T-helper 2 cell (primary cell): ENCODE measurements at regions not wholly inside any gene's neighbourhood (a gene's known extent, or its start where the extent isn't known, plus 50 kb on each side); places are given as distances from the start of the nearest gene placed in this dataset.

Experiments
- DNase-seq, 5 experiments: peaks; one replicate each; pipeline versions ENCODE4 v3.0.0 to v3.0.0-alpha.2; 2012 to 2022

DNA sequence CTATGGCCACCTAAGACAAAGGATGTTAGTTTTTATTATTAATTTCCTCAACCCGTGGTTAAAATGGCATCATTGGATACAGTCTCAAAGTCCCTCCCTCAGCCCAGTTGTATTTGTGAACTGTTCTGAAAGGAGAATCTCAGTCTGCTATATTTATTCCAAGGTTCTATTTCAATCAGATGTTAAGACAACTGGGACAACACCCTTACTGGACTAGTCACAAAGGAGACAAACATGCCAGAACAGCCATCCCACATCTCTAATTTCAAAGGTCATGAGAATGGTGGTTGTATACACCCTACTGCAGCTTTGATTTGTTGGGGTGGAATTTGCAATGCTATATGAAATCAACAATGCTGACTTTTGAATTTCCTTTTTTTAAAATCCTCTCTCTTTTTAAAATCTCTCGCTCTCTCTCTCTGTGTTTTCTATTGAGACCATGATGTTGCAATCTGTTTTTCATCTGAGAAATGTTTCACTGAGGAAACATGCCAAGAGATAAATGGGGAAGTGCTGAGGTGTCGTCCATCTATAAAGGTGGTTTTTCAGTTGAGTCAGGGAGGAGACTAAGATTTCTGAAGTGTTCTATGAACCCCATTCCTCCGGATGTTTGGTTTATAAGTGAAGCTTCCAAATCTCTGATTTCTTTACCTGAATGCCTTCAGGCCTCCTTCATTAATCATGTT is 201.5 kb upstream of the GATB start:
- DNase-seq = no peak

DNA sequence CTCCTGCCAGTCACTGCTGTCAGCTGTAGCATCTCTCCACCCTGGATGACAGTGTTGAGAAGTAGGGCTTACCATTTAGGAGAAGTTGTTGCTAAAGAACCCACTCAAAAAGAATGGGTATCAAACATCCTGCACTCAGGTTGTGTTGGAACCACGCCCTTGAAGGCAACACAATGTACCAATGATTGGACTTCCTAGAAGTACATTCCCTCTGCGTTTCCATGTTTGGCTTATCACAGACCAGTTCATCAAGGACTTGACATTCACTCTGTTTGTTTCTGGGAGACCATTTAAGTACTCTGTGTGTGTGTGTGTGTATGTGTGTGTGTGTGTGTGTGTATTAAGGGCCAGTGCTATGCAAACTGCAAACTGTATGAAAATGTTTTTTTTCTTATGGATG is 200.6 kb upstream of the GATB start:
- no peak for DNase-seq

DNA sequence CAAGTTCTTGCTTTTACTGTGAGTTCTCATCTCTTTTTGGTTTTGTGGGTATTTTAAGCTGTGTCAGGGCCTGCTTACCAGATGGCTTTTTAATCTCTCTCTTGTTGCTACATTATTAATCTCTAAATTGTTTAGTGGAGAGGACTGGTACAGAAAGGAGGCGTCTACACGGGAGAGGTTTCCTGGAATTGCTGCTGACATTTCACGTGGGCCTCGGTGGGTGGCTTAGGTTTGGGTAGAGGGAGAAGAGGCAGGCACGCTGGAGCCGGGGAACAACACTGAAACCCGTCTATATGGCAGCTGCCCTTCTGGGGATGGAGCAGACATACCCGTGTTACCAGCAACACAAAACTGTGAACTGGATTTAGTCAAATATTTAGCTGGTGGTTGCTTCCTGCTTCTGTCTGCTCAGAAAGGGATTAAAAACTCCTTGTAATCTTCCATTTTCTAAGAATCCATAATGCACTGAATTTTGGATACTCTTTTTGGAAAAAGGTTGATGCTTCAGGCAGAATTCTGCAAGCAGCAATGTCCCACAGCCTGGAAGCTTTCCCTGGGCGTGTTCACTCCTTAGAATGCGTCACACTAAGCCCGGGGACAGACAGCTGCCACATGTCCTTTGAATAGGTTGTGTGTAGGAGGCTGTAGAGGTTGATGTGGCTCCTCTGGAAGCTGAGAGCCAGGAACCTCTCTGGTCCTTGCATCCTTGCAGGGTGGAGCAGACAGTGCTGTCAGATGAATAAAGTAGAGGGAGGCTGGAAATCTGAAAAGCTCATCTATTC is 199.8 kb upstream of the GATB start:
- DNase-seq = no peak

DNA sequence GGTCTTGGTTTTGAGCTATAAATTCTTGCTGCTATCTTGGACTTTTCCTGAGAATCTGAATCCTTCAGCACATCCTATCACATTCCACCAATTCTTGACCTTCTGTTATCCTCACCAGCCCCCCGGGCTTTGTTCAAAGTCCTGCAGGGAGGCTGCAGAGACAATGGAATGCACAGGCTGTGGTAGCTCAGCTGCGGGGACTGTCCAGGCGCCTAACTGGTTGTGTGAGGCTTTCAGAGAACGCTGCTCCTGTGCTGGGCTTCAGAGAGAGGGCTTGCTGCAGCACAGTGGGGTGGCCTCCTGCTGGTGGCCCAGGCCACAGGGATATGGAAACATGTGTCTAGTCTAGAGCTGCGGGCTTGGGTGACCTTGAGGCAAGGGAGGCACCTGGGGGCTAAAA is 196.3 kb upstream of the GATB start:
- no peak for DNase-seq

DNA sequence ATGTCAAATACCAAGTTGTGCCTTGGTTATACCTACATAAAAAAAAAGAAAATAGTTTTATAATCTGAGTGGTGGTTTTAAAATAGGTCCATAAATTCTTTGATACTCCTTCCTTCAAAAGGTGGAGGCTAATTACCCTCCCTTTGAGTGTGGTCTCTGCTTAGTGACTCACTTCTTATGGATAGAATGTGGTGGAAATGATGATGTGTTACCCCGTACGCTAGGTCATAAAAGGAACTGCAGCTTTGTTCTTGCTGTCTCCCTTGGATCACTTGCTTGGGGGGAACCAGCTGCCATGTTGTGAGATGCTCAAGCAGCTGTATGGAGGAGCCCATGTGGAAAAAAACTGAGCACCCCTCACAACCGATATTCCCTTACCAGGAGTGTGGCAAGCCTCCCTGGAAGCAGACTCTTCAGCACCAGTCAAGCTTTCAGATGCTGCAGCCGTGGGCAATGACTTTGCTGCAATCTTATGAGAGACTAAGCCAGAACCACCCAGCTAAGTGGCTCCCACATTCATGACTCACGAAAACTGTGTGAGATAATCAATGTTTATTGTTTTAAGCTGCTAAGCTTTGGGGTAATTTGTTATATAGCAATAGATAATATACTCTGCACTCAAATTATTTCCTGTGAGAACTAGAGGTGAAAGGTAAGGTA is 195.0 kb upstream of the GATB start:
- no peak for DNase-seq

DNA sequence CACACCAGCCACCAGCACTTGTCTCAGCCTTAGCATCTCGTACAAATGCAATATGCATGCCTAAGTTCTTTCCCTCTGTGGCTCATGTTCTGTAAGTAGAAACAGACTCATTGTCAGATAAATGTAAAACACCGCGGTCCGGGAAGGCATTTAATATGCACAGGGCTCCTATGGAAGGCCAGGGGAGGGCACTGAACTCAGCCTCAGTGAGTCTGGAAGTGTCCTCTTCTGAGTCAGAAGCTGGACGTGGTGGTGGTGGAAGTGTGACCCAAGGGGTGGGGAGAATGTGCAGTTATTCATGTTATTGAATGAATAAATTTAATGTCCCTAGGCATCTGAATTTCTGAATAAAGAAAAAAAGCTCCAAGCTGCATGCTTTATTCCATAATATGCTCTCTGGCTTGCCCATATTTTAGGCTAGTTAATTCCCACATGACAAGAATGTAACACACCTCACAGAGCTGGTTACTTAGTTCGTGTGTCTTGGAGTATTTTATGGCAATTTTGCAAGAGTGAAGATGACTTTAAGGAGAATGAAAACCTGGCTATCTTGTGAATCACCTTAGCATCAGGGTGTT is 193.1 kb upstream of the GATB start:
- no peak for DNase-seq

DNA sequence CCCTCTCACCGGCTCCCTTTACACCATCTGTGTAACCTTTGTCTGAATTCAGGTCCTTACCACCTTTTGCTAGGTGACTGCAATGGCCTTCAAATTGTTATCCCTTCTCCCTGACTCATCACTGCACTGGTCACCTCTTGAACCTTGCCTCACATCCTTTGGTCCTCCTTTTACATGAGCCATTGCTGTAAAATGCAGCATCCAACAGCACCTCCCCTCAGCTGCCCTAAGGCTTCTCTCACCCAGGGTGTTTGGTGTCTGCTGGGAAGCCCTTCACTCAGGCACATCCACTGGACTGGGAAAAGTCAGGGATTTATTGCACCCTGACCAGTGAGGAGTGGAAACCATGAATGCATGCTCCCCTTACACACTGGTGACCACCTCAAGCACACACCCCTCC is 192.5 kb upstream of the GATB start:
- no peak for DNase-seq

DNA sequence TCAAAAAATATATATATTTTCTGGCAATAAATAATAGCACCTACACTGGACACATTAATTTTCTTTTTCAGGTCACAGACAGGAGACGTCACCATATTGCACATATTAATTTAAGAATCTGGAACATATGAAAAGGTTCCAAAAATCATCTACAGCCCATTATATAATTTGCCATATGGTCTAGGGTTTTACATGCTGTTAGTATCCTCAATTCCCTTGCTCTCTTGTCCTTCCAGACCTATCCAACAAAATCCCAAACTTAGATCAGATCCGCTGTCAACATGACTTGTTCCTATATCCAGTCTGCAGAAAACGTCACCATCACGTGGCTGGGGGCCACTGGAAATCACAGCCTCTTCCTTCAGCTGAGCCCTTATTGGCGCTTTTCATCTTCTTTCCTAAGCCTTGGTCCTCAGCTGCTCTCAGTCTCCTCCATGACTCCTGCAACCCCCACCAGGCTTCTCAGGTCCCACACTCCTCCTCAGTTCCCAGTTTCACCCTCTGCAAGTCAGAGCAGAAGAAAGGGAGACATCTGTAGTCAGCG is 192.0 kb upstream of the GATB start:
- no peak for DNase-seq

DNA sequence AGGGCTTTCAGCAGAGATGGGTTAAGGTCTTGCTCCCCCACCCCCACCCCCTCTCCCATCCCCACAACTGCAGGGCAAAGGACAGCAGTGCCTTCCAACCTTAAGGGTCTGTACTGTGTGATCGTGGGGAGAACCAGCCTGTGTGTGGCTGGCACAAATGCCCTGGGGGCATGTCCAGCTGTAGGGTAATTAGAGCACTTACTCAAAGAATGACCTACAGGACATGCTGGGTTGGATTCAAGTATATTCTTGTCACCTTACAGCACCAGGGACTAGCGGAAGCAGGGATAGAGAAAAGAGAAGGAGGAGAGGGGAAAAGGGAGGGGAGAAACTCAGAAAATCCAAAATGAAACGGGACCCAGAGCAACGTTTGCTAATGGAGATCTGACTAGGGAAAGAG is 191.3 kb upstream of the GATB start:
- no peak for DNase-seq

DNA sequence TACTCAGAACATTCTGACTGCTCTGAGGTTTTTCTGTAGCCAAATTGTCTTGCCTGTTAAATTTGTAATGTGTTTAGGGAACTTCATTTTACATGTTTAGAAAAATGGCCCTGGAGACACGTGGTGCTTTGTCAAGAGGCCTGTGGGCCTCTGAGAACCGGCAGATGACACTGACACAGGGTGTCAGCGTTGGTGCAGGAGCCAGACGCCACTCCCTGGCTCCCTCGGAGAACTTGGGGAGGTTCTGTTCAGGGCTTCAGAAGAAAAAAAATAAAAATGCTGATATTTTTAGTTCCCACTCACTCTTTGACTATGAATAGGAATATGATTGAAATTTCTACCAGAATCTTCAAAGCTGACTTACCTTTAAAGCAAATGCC is 190.9 kb upstream of the GATB start:
- no peak for DNase-seq

DNA sequence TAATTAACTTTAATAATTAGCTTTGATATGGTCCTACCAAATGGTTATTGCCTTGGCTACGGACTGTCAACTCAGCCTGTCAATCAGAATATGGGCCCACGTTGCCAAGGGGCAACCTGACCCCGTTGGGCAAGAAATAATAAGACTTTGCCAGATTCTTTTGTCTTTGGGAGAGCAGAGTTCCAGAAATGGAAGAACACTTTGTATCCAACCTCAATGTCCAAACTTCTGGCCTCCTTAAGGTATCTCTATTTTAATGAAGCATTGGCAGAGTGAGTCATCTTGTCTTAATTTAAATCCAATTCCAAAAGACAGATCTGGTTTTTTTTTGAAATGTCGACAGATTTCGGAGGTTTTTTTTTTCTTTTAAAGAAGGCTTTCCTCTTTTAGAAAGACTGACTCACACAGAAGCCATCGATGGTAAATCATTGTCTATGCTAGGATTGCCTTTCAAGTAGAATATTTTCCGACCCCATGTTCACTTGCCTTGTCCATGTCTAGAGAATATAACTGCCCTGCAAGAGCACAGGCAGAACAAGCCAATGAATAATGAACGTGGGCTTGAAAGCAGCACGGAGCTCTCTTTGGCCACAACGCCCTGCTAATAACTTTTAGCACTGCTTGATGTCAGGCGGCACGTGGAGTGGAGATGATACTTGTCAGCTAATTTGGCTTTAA is 190.3 kb upstream of the GATB start:
- no peak for DNase-seq

DNA sequence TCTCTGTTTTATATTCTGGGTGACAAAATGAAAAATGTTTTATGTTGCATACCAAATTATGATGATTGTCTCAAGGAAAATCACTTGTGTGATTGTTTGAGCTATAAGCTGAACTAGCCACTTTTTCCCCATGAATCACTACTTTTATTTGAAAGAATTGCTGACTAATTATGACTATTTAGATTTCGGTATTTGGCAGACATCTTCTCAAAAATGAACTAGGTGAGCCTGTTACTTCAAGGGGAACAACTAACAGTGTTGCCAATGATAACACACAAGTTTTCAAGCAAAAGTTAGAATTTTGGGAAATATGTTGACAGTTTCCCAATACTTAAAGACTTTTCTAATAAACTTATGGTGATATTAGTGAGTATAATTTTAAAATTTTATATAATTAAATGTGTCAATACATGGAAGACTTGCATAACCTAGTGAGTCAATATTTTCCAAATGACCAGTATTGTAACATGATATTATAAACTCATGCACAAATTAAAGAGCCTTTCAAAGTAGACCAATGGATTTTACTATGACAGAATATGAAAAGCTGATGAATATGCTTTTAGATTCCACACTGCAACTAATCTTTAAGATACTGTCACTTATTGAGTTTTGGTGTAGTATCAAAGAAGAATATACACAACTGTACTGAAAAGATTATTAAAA is 187.7 kb upstream of the GATB start:
- no peak for DNase-seq

DNA sequence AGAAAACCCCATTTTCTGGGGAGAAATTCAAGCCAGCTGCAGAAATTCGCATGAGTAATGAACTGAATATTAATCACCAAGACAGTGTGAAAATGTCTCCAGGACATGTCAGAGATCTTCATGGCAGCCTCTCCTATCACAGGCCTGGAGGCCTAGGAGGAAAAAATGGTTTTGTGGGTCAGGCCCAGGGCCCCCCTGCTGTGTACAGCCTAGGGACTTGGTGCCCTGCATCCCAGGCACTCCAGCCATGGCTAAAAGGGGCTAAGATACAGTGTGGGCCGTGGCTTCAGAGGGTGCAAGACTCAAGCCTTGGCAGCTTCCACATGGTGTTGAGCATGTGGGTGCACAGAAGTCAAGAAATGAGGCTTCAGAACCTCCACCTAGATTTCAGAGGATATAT is 185.9 kb upstream of the GATB start:
- no peak for DNase-seq

DNA sequence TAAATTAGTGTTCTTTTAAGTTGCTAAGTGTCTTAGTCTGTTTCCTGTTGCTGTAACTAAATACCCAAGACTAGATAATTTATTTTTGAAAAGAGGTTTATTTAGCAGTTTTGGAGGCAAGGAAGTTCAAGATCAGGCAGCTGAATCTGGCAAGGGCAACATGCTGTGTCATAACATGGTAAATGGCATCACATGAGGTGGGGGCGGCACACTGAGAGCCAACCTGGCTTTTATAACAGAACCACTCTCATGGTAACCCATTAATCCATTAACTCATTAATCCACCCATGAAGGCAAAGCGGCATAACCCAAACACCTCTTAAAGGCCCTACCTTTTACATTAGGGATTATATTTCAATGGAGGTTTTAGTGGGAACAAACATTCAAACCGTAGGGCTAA is 182.2 kb upstream of the GATB start:
- DNase-seq = no peak

DNA sequence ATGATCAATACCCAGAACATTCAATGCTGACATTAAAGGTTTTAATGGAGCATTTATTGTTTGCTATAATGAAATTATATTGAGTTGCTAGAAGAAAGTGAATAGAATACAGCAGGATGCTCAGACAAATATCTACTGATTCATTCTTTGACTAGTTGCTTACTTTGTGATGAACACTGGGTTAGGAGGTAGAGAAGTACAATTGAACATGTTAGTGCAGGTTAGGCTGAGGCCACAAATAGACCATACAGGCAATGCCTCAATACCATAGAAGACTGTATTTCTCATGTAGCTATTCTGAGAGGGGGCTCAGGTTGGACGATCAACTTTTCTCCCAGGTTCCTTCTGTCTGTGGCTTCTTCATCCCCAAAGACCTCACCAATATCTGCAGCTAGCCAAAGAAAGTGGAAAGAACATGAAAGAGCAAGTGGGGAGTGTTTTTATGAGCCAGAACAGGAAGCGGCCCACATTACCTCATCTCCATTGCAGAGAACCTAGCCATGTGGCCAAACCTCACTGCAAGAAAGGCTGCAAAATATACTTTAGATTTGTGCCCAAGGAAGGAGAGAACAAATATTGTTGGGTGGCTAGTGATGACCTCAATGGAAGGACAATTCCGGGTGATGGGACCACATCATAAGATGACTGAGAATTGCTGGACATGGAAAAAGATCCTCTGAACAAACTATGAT is 180.3 kb upstream of the GATB start:
- no peak for DNase-seq

DNA sequence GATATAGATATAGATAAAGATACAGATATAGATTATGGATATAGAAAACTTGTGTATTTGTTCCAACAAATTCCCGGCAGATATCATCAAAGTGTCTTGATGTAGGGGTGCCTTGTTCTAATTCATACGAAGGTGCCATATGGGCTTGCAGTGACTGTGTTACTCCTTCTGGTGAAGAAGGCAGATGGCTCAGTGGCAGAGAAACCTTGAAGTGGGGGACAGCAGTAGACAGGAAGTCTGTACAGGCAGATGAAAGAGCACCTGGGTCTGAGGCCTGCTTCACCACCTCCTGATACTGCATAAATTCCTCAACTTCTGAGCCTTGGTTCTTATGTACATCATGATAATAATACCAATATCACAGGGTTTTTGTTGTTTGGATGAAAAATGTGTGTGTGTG is 179.5 kb upstream of the GATB start:
- DNase-seq = peak in 1 of 5 experiments; percentile 12

DNA sequence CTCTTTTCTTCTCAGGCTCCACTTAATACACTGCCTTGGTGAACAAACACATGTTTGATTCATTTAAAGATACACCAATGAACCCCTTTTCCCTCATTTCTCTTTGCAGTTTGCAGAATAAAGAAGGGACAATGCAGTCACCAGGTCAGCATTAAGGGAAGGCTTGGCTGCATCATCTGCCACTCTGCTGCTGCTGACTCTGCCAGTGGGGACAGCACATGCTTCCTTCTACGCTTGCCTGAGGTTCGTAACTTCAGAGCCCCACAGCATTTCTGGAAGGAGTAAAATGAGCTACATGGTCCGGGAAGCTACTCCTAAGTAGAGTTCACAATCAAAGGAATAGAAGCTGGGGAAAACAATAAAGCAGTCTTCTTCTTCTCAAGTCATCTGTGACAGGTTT is 178.9 kb upstream of the GATB start:
- DNase-seq = no peak

DNA sequence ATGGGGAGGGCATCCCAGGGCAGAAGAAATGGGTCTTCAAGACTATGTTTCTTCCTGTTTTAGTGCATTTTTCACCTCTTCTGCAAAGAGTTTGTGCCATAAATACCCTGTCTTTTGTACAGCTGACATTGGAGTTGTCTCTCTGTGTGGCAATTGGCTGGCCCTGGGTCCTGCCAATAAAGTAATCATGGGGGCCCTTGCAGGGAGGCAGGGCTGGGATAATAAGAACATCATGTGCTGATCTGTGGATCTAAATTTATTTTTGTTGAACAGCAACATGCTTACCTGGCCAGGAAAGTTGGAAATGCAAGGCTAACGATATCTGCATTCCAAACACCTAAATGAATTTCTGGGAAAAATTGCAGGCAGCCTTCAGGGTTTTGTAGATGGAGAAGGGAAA is 174.6 kb upstream of the GATB start:
- no peak for DNase-seq

DNA sequence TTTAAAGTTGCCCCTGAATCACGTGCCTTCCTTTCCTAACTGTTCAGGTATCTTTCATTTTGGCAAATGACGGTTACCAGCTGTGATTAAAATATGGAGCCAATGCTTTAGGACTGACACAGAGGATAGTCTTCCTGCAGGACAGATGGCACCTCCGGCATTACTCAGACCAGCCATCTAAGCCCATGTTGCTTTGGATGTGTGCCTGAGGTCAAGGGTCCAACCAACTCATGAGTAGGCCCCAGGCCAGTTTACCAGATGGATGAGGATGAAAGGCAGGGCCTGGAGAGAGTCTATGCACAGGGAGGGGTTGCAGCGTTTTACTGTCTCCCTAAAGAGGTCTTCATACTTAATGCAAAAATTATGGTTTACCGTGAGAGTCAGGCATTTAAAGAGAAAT is 174.0 kb upstream of the GATB start:
- no peak for DNase-seq

DNA sequence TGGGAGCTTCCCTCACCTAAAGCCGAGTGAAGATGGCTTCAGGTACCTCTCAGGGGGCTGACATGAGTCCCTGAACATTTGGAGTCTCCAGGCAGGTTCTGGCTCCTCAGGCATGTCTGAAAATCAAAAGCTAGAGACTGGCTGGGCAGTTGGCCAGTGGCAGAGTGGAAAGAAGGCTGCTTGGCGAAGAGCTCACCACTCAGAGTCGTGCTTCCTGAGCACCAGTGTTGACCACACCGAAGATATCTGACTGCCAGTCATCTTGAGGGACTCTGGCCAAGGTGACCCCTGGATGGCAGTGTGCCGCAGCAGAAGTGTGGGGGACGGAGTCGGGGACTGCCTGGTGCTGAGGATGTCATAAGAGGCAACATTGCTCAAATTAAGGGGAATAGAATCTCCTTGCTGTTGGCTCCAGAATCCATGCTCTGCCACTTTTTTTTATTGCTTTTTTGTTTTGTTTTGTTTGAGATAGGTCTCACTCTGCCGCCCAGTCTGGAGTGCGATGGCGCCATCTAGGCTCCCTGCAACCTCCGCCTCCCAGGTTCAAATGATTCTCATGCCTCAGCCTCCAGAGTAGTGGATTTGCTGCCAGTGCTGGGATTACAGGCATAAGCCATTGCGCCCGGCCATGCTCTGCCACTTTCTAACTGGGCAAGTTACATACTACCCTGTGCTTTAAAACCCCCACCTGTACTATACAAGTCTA is 172.5 kb upstream of the GATB start:
- DNase-seq = no peak

DNA sequence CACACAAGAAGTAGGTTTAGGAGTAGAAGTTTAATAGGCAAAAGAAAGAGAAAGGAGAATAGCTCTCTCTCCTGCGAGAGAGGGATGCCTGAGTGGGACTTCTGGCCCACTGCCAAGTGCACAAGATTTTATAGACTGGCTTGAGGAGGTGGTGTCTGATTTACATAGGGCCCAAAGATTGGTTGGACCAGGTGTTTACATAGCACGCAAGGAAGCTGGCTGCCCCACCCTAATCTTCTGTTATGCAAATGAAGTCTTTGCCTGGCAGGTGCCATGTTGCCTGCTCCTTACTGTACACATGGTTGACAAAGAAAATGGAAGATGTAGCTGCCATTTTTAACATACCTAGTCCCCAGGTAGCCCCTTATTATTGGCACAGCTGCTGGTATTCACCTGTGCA is 170.8 kb upstream of the GATB start:
- no peak for DNase-seq
